ENCODE measurements at regions not wholly inside any gene's neighbourhood (a gene's known extent, or its start where the extent isn't known, plus 50 kb on each side); places are given as distances from the start of the nearest gene placed in this dataset.

- DNase-seq (ENCODE audit: low read depth): peak; percentile 27
Measured at GRCh38 chr17:36728030-36728991, 126.9 kb downstream of the MRM1 start.

- DNase-seq (ENCODE audit: low read depth): no peak
Measured at GRCh38 chr17:36730095-36730808, 128.9 kb downstream of the MRM1 start.

GRCh38 chr17:36730857-36731490 lies 129.6 kb downstream of the MRM1 start:
- no peak for DNase-seq (ENCODE audit: low read depth)

GRCh38 chr17:36731811-36732210 lies 130.4 kb downstream of the MRM1 start:
- no peak for DNase-seq (ENCODE audit: low read depth)

GRCh38 chr17:36732351-36732750 lies 131.0 kb downstream of the MRM1 start:
- DNase-seq (ENCODE audit: low read depth): no peak

GRCh38 chr17:36736201-36737156 lies 135.1 kb downstream of the MRM1 start:
- no peak for DNase-seq (ENCODE audit: low read depth)

- no peak for DNase-seq (ENCODE audit: low read depth)
Measured at GRCh38 chr17:36739208-36739607, 137.8 kb downstream of the MRM1 start.

- no peak for DNase-seq (ENCODE audit: low read depth)
Measured at GRCh38 chr17:36740157-36740556, 138.8 kb downstream of the MRM1 start.

GRCh38 chr17:36741019-36741902 lies 139.9 kb downstream of the MRM1 start:
- no peak for DNase-seq (ENCODE audit: low read depth)

- no peak for DNase-seq (ENCODE audit: low read depth)
Measured at GRCh38 chr17:36742267-36743000, 141.1 kb downstream of the MRM1 start.

- no peak for DNase-seq (ENCODE audit: low read depth)
Measured at GRCh38 chr17:36743130-36743529, 141.7 kb downstream of the MRM1 start.

- DNase-seq (ENCODE audit: low read depth): no peak
Measured at GRCh38 chr17:36746381-36747053, 145.1 kb downstream of the MRM1 start.

- DNase-seq (ENCODE audit: low read depth): no peak
Measured at GRCh38 chr17:36747861-36748260, 146.5 kb downstream of the MRM1 start.

GRCh38 chr17:36748272-36748671 lies 146.9 kb downstream of the MRM1 start:
- DNase-seq (ENCODE audit: low read depth): no peak

- no peak for DNase-seq (ENCODE audit: low read depth)
Measured at GRCh38 chr17:36749493-36749892, 148.1 kb downstream of the MRM1 start.

- no peak for DNase-seq (ENCODE audit: low read depth)
Measured at GRCh38 chr17:36750316-36750885, 149.0 kb downstream of the MRM1 start.

GRCh38 chr17:36752096-36752888 lies 150.9 kb downstream of the MRM1 start:
- DNase-seq (ENCODE audit: low read depth): no peak

- peak; percentile 39 for DNase-seq (ENCODE audit: low read depth)
Measured at GRCh38 chr17:36755586-36755985, 154.2 kb downstream of the MRM1 start.

Data from activated T-cell treated with anti-CD3 and anti-CD28 coated beads for 48 hours (primary cell).